HEK293 (cell line): ENCODE measurements at regions not wholly inside any gene's neighbourhood (a gene's known extent, or its start where the extent isn't known, plus 50 kb on each side); places are given as distances from the start of the nearest gene placed in this dataset.

ENCODE experiments used
- CTCF ChIA-PET: fragments of 350-600 bp; formaldehyde crosslinking; extraction: SDS; loops from one replicate; lab custom pipeline; 2021; ENCODE audit warnings: antibody characterized with exemption; lab: Yijun Ruan, JAX
- POLR2A ChIA-PET: fragments of 300-600 bp; formaldehyde crosslinking; extraction: SDS; loops from one replicate; lab custom pipeline; 2020; ENCODE audit warnings: antibody characterized with exemption, inconsistent platforms; lab: Yijun Ruan, JAX
- H3K27ac ChIP-seq: fragments of 200-500 bp; sonication (Bioruptor generic); 2 replicates; pipeline ENCODE4 v1.5.1; 2014; ENCODE audit warnings: low read depth, low read length, control low read depth, inconsistent platforms; ENCODE audit errors: extremely low read depth
- H3K36me3 ChIP-seq, 2 experiments: fragments of 200-500 bp in 1 of 2; sonication (Bioruptor generic) in 1 of 2; 1 replicate in 1 of 2; 2 replicates in 1 of 2; pipeline ENCODE4 v1.5.1; 2014 to 2017; ENCODE audit warnings: inconsistent platforms in 2 of 2, low read length in 2 of 2; ENCODE audit not compliant: control insufficient read depth in 2 of 2, insufficient read depth in 1 of 2
- H3K4me1 ChIP-seq: fragments of 200-500 bp; sonication (Bioruptor generic); 2 replicates; pipeline ENCODE4 v1.5.1; 2014; ENCODE audit warnings: mild to moderate bottlenecking, low read length, inconsistent platforms; ENCODE audit not compliant: control insufficient read depth, insufficient read depth
- H3K4me3 ChIP-seq: 2 replicates; pipeline ENCODE4 v1.5.1; 2011; ENCODE audit warnings: low read depth, mild to moderate bottlenecking, control low read depth, low read length, moderate library complexity
- H3K9me3 ChIP-seq: fragments of 200-500 bp; sonication (Bioruptor generic); 2 replicates; pipeline ENCODE4 v1.5.1; 2014; ENCODE audit warnings: low read depth, low read length, inconsistent platforms; ENCODE audit not compliant: control insufficient read depth, insufficient read depth
- IKZF3 ChIP-seq: fragments of 450-650 bp; IDR thresholded peaks from 2 replicates; pipeline ENCODE4 v1.5.0; 2018; ENCODE audit warnings: missing biosample characterization, mild to moderate bottlenecking, missing genetic modification characterization, moderate library complexity
- SETDB1 ChIP-seq: IDR thresholded peaks from one replicate; pipeline ENCODE4 v1.6.1; 2017; ENCODE audit warnings: mild to moderate bottlenecking, low read length, moderate library complexity, mixed read lengths; ENCODE audit not compliant: insufficient read length
- ZBTB1 ChIP-seq: fragments of 450-650 bp; formaldehyde crosslinking; IDR thresholded peaks from 2 replicates; pipeline ENCODE4 v1.5.1; 2016; ENCODE audit warnings: missing biosample characterization, missing genetic modification characterization
- ZIC2 ChIP-seq: fragments of 450-650 bp; formaldehyde crosslinking; IDR thresholded peaks from 2 replicates; pipeline ENCODE4 v1.5.1; 2016; ENCODE audit warnings: missing biosample characterization, missing genetic modification characterization
- ZNF121 ChIP-seq: fragments of 450-650 bp; formaldehyde crosslinking; IDR thresholded peaks from 2 replicates; pipeline ENCODE4 v1.5.1; 2016; ENCODE audit warnings: missing biosample characterization, missing genetic modification characterization
- ZNF174 ChIP-seq: fragments of 450-650 bp; formaldehyde crosslinking; IDR thresholded peaks from 2 replicates; pipeline ENCODE4 v1.5.0; 2017; ENCODE audit warnings: missing biosample characterization, mild to moderate bottlenecking, missing genetic modification characterization
- ZNF37A ChIP-seq: fragments of 450-650 bp; IDR thresholded peaks from 2 replicates; pipeline ENCODE4 v1.5.1; 2018; ENCODE audit warnings: missing biosample characterization, missing genetic modification characterization
- ZNF48 ChIP-seq: fragments of 450-650 bp; formaldehyde crosslinking; IDR thresholded peaks from 2 replicates; pipeline ENCODE4 v1.5.1; 2016; ENCODE audit warnings: missing biosample characterization, missing genetic modification characterization
- ZNF555 ChIP-seq: fragments of 450-650 bp; formaldehyde crosslinking; conservative IDR thresholded peaks from 2 replicates; pipeline ENCODE4 v1.5.1; 2017; ENCODE audit warnings: missing biosample characterization, mild to moderate bottlenecking, missing genetic modification characterization, inconsistent platforms
- ZNF654 ChIP-seq: fragments of 450-650 bp; formaldehyde crosslinking; IDR thresholded peaks from 2 replicates; pipeline ENCODE4 v1.5.1; 2016; ENCODE audit warnings: low read depth, missing biosample characterization, missing genetic modification characterization
- ZNF76 ChIP-seq: fragments of 450-650 bp; formaldehyde crosslinking; IDR thresholded peaks from 2 replicates; pipeline ENCODE4; 2016; ENCODE audit warnings: low read depth, missing biosample characterization, missing genetic modification characterization, borderline replicate concordance
- ZNF777 ChIP-seq: fragments of 450-650 bp; formaldehyde crosslinking; IDR thresholded peaks from 2 replicates; pipeline ENCODE4 v1.5.1; 2017; ENCODE audit warnings: missing biosample characterization, missing genetic modification characterization, borderline replicate concordance
- ZXDB ChIP-seq: fragments of 450-650 bp; formaldehyde crosslinking; IDR thresholded peaks from 2 replicates; pipeline ENCODE4 v1.5.1; 2016; ENCODE audit warnings: missing biosample characterization, missing genetic modification characterization
- TF ChIP-seq, protein P1 (sequence below): fragments of 450-650 bp; formaldehyde crosslinking; IDR thresholded peaks from 2 replicates; pipeline ENCODE4 v1.5.1; 2016; ENCODE audit warnings: missing biosample characterization, missing genetic modification characterization
- TF ChIP-seq, protein P2 (sequence below): fragments of 450-650 bp; formaldehyde crosslinking; IDR thresholded peaks from 2 replicates; pipeline ENCODE4 v1.5.1; 2016; ENCODE audit warnings: missing biosample characterization, missing genetic modification characterization
- TF ChIP-seq, protein P3 (sequence below): fragments of 450-650 bp; IDR thresholded peaks from 2 replicates; pipeline ENCODE4 v1.5.1; 2018; ENCODE audit warnings: missing biosample characterization, mild to moderate bottlenecking, missing genetic modification characterization
- TF ChIP-seq, protein P4 (sequence below): fragments of 450-650 bp; formaldehyde crosslinking; IDR thresholded peaks from 2 replicates; pipeline ENCODE4 v1.5.1; 2016; ENCODE audit warnings: missing biosample characterization, missing genetic modification characterization

DNA sequence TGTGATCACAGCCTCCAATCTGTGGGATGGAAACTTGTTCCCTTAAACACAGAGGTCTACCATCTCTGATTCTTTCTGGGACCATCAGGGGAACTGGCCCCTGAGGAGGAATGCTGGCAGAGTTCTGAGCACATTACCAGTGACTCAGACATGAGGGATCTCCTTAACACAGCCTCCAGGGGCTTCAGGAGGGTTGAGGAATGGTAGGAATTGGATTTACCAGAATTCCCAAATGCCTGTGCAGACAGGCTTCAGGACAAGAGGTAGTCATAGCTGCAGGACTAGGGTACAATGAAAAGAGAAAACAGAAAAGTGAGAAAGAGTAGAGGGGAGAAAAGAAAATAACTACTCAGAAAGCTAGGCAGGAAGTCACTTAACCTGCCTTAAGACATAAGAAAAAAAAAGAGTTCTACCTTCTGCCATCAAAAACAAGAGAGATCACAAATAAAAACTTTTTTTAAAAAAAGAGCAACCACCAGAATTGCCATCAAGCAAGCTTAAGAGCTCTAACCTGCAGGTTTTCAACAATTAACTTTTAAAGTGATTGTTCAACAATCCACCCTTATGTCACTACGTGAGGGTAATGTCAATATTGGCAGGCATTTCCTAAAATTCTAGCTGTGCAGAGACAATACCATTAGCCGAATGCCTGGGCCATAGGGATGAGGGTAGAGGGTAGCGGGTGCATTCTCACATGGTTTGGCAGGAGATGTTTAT lies 524.4 kb downstream of the BCL11A start:
- Histone ChIP-seq H3K36me3 (no peaks in the 10 kb centered on the region), H3K4me3 (no peak overlapping the region)
- POLR2A ChIA-PET: no interaction called here
- no peak for TF ChIP-seq ZNF555
- TF ChIP-seq ZIC2: no peak
- TF ChIP-seq SETDB1: no peak
- TF ChIP-seq ZNF174 (tag by site-specific recombination): no peak
- TF ChIP-seq, protein P1, sequence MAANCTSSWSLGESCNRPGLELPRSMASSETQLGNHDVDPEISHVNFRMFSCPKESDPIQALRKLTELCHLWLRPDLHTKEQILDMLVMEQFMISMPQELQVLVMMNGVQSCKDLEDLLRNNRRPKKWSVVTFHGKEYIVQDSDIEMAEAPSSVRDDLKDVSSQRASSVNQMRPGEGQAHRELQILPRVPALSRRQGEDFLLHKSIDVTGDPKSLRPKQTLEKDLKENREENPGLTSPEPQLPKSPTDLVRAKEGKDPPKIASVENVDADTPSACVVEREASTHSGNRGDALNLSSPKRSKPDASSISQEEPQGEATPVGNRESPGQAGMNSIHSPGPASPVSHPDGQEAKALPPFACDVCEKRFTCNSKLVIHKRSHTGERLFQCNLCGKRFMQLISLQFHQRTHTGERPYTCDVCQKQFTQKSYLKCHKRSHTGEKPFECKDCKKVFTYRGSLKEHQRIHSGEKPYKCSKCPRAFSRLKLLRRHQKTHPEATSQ (tag by site-specific recombination): no peak
- no peak for TF ChIP-seq ZNF76 (tag by site-specific recombination)
- TF ChIP-seq, protein P2, sequence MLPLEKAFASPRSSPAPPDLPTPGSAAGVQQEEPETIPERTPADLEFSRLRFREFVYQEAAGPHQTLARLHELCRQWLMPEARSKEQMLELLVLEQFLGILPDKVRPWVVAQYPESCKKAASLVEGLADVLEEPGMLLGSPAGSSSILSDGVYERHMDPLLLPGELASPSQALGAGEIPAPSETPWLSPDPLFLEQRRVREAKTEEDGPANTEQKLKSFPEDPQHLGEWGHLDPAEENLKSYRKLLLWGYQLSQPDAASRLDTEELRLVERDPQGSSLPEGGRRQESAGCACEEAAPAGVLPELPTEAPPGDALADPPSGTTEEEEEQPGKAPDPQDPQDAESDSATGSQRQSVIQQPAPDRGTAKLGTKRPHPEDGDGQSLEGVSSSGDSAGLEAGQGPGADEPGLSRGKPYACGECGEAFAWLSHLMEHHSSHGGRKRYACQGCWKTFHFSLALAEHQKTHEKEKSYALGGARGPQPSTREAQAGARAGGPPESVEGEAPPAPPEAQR: no peak
- TF ChIP-seq, protein P3, sequence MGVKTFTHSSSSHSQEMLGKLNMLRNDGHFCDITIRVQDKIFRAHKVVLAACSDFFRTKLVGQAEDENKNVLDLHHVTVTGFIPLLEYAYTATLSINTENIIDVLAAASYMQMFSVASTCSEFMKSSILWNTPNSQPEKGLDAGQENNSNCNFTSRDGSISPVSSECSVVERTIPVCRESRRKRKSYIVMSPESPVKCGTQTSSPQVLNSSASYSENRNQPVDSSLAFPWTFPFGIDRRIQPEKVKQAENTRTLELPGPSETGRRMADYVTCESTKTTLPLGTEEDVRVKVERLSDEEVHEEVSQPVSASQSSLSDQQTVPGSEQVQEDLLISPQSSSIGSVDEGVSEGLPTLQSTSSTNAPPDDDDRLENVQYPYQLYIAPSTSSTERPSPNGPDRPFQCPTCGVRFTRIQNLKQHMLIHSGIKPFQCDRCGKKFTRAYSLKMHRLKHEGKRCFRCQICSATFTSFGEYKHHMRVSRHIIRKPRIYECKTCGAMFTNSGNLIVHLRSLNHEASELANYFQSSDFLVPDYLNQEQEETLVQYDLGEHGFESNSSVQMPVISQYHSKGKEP: no peak
- TF ChIP-seq ZXDB (tag by site-specific recombination): no peak
- TF ChIP-seq, all 188 proteins: peak for 0
- no peaks in the 10 kb centered on the region for H3K9me3 ChIP-seq
- CTCF ChIA-PET: interaction anchor here (0.7 kb wide), 1 partner anchor 467 kb away, joined by 3 read pairs; no protein-coding TSS in a partner anchor
- H3K4me1 ChIP-seq: no peaks in the 10 kb centered on the region
- H3K27ac ChIP-seq: no peak overlapping the region

DNA sequence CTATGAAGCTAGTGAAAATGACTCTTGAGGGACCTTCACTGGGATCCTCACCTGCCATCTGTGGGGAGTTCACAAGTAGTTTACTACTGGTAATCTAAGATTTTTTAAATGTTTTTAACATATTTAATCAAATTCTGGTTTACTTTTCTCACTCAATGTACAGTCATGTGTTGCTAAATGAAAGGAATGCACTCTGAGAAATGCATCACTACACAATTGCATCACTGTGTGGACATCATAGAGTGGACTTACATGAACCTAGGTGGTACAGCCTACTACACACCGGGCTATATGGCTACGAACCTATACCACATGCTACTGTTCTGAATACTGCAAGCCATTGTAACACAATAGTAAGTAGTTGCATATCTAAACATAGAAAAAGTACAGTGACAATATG lies 528.0 kb downstream of the BCL11A start:
- POLR2A ChIA-PET: no interaction called here
- Histone ChIP-seq H3K36me3 (no peaks in the 10 kb centered on the region), H3K4me3 (no peak overlapping the region), H3K4me1 (no peaks in the 10 kb centered on the region), H3K27ac (no peak overlapping the region), H3K9me3 (no peaks in the 10 kb centered on the region)
- TF ChIP-seq ZBTB1 (tag by site-specific recombination) (no peak), ZNF48 (no peak), ZNF777 (no peak), IKZF3 (tag by site-specific recombination) (no peak), ZNF37A (tag by site-specific recombination) (no peak), ZNF121 (tag by site-specific recombination) (no peak), ZNF654 (tag by site-specific recombination) (no peak)
- TF ChIP-seq, protein P4, sequence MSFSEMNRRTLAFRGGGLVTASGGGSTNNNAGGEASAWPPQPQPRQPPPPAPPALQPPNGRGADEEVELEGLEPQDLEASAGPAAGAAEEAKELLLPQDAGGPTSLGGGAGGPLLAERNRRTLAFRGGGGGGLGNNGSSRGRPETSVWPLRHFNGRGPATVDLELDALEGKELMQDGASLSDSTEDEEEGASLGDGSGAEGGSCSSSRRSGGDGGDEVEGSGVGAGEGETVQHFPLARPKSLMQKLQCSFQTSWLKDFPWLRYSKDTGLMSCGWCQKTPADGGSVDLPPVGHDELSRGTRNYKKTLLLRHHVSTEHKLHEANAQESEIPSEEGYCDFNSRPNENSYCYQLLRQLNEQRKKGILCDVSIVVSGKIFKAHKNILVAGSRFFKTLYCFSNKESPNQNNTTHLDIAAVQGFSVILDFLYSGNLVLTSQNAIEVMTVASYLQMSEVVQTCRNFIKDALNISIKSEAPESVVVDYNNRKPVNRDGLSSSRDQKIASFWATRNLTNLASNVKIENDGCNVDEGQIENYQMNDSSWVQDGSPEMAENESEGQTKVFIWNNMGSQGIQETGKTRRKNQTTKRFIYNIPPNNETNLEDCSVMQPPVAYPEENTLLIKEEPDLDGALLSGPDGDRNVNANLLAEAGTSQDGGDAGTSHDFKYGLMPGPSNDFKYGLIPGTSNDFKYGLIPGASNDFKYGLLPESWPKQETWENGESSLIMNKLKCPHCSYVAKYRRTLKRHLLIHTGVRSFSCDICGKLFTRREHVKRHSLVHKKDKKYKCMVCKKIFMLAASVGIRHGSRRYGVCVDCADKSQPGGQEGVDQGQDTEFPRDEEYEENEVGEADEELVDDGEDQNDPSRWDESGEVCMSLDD (tag by site-specific recombination): no peak
- CTCF ChIA-PET: interaction anchor here (0.9 kb wide), 1 partner anchor 556 kb away, joined by 3 read pairs; no protein-coding TSS in a partner anchor
